ENCODE measurements at regions not wholly inside any gene's neighbourhood (a gene's known extent, or its start where the extent isn't known, plus 50 kb on each side); places are given as distances from the start of the nearest gene placed in this dataset.

DNA sequence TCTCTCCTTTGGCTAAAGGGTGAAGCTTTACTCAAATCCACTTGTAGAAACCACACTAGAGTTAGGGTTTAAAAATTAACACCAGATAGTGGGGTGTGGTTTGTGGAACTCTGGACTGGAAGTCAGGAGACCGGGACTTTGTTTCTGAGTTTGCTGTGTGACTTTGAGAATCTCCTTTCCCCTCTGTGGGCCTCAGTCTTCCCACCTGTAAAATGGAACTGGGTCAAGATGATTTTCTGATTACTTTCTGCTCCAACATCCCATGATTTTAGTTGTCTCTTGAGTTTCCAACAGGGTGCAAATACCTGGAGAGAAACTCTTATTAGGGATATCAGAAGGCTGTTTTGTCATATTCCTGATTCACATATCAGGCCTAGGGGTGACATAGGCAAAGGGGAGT lies 301.0 kb downstream of the MIAT start:
- Histone ChIP-seq H2AFZ (ENCODE audit: insufficient read depth, low read depth, low read length, poor library complexity, severe bottlenecking) (no peak overlapping the region), H4K20me1 (ENCODE audit: control insufficient read depth, insufficient read depth, low read length, poor library complexity, severe bottlenecking) (no peaks in the 10 kb centered on the region), H3K9me3 (ENCODE audit: control extremely low read depth in 1 of 3, control insufficient read depth in 2 of 3, insufficient read depth in 1 of 3, low read length in 2 of 3) (no peaks in the 10 kb centered on the region), H3K36me3 (replicated peaks in 1 of 2; ENCODE audit: control extremely low read depth in 1 of 2, control insufficient read depth in 1 of 2, extremely low read depth in 1 of 2, insufficient read depth in 2 of 2, low read length in 1 of 2) (no peaks in the 10 kb centered on the region), H3K27me3 (replicated peaks in 1 of 4; ENCODE audit: control extremely low read depth in 1 of 4, control insufficient read depth in 3 of 4, insufficient read depth in 4 of 4, low read length in 3 of 4) (peaks cover 0 to 18% (median 0%) of the 10 kb centered on the region in 4 experiments), H3K4me3 (ENCODE audit: control extremely low read depth in 1 of 5, extremely low read depth in 1 of 5, insufficient read depth in 1 of 5, low read depth in 2 of 5, low read length in 4 of 5) (no peak overlapping the region), H3K9ac (ENCODE audit: low read length) (no peak overlapping the region), H3K4me2 (replicated peaks; ENCODE audit: low read depth, low read length, poor library complexity, severe bottlenecking) (no peak overlapping the region), H3K4me1 (ENCODE audit: control insufficient read depth in 2 of 2, insufficient read depth in 2 of 2, low read length in 2 of 2) (no peaks in the 10 kb centered on the region), H3K27ac (ENCODE audit: low read length in 2 of 2) (no peak overlapping the region), H3K79me2 (ENCODE audit: control insufficient read depth, insufficient read depth, low read length) (no peaks in the 10 kb centered on the region)
- ATAC-seq (ENCODE audit: low read depth) (no peak), DNase-seq (no peak)
- Mint-ChIP-seq H3K27me3 (peaks cover 63% of the 10 kb centered on the region), H3K4me3 (no peak overlapping the region), H3K9me3 (ENCODE audit: insufficient read depth) (no peaks in the 10 kb centered on the region), H3K4me1 (no peaks in the 10 kb centered on the region), H3K27ac (no peak overlapping the region)
- no peak for TF ChIP-seq EZH2 (IDR thresholded peaks at IDR 0.05; ENCODE audit: borderline replicate concordance, insufficient read depth, low read depth, low read length, poor library complexity, severe bottlenecking)
- TF ChIP-seq, protein P1, sequence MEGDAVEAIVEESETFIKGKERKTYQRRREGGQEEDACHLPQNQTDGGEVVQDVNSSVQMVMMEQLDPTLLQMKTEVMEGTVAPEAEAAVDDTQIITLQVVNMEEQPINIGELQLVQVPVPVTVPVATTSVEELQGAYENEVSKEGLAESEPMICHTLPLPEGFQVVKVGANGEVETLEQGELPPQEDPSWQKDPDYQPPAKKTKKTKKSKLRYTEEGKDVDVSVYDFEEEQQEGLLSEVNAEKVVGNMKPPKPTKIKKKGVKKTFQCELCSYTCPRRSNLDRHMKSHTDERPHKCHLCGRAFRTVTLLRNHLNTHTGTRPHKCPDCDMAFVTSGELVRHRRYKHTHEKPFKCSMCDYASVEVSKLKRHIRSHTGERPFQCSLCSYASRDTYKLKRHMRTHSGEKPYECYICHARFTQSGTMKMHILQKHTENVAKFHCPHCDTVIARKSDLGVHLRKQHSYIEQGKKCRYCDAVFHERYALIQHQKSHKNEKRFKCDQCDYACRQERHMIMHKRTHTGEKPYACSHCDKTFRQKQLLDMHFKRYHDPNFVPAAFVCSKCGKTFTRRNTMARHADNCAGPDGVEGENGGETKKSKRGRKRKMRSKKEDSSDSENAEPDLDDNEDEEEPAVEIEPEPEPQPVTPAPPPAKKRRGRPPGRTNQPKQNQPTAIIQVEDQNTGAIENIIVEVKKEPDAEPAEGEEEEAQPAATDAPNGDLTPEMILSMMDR (IDR thresholded peaks at IDR 0.05): no peak
- intact Hi-C loops (cut with micrococcal nuclease): no loop called here
- 86% methylated on average over 1 of the region's 1 CpG for WGBS (ENCODE audit: insufficient coverage)
- ChIA-PET POLR2A (no interaction called here), CTCF (no interaction called here)

DNA sequence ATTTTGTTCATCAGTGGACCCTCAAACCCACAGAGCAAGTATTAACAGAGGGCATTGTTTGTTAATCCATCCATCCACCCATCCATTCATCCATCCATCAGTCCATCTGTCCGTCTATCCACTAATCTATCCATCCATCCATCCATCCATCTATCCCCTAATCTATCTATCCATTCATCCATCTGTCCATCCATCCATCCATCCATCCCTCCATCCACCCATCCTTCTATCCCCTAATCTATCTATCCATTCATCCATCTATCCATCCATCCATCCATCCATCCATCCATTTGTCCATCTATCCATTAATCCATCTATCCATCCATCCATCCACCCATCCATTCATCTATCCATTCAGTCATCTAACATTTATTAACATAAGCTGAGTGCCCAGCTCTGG lies 307.3 kb downstream of the MIAT start:
- no peaks in the 10 kb centered on the region for H4K20me1 ChIP-seq (ENCODE audit: control insufficient read depth, insufficient read depth, low read length, poor library complexity, severe bottlenecking)
- H3K27ac ChIP-seq (ENCODE audit: low read length in 2 of 2): no peak overlapping the region
- DNase-seq: no peak
- no peak overlapping the region for H3K4me3 ChIP-seq (ENCODE audit: control extremely low read depth in 1 of 5, extremely low read depth in 1 of 5, insufficient read depth in 1 of 5, low read depth in 2 of 5, low read length in 4 of 5)
- H3K27me3 ChIP-seq (replicated peaks in 1 of 4; ENCODE audit: control extremely low read depth in 1 of 4, control insufficient read depth in 3 of 4, insufficient read depth in 4 of 4, low read length in 3 of 4): no peaks in the 10 kb centered on the region
- no peaks in the 10 kb centered on the region for H3K4me1 ChIP-seq (ENCODE audit: control insufficient read depth in 2 of 2, insufficient read depth in 2 of 2, low read length in 2 of 2)
- Mint-ChIP-seq H3K4me1 (no peaks in the 10 kb centered on the region), H3K27me3 (peaks cover 22% of the 10 kb centered on the region), H3K4me3 (no peak overlapping the region), H3K27ac (no peak overlapping the region), H3K9me3 (ENCODE audit: insufficient read depth) (peaks cover 9% of the 10 kb centered on the region)
- intact Hi-C loops (cut with micrococcal nuclease): no loop called here
- ChIA-PET CTCF (no interaction called here), POLR2A (no interaction called here)
- no peaks in the 10 kb centered on the region for H3K9me3 ChIP-seq (ENCODE audit: control extremely low read depth in 1 of 3, control insufficient read depth in 2 of 3, insufficient read depth in 1 of 3, low read length in 2 of 3)
- no peak for TF ChIP-seq EZH2 (IDR thresholded peaks at IDR 0.05; ENCODE audit: borderline replicate concordance, insufficient read depth, low read depth, low read length, poor library complexity, severe bottlenecking)
- TF ChIP-seq, protein P1 (IDR thresholded peaks at IDR 0.05): no peak
- no peak overlapping the region for H3K9ac ChIP-seq (ENCODE audit: low read length)
- no peaks in the 10 kb centered on the region for H3K36me3 ChIP-seq (replicated peaks in 1 of 2; ENCODE audit: control extremely low read depth in 1 of 2, control insufficient read depth in 1 of 2, extremely low read depth in 1 of 2, insufficient read depth in 2 of 2, low read length in 1 of 2)
- no peaks in the 10 kb centered on the region for H3K79me2 ChIP-seq (ENCODE audit: control insufficient read depth, insufficient read depth, low read length)
- WGBS (ENCODE audit: insufficient coverage): 58% methylated on average over 1 of the region's 1 CpG
- H3K4me2 ChIP-seq (replicated peaks; ENCODE audit: low read depth, low read length, poor library complexity, severe bottlenecking): no peak overlapping the region
- ATAC-seq (ENCODE audit: low read depth): no peak
- H2AFZ ChIP-seq (ENCODE audit: insufficient read depth, low read depth, low read length, poor library complexity, severe bottlenecking): no peak overlapping the region
